ENCODE measurements at regions not wholly inside any gene's neighbourhood (a gene's known extent, or its start where the extent isn't known, plus 50 kb on each side); places are given as distances from the start of the nearest gene placed in this dataset.

DNA sequence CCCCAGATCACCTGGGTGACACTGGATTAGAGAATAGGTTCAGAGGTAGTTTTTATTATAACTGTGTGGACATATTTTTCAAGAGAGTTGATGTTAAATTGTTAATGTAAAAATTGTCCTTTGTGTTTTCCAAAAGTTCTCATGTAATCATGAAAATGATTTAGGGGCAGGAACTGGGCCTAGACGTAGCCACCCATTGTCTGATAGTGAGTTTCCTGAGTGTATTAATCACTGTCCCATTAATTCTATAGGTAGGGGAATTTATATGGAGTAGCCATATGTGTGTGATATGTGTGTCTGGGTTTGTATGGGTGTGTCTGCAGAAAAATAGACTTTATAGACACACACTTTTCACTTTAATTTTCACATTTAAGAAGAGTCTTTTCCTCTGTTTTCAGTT, 144.6 kb upstream of the RAI14 start:
- DNase-seq = no peak

DNA sequence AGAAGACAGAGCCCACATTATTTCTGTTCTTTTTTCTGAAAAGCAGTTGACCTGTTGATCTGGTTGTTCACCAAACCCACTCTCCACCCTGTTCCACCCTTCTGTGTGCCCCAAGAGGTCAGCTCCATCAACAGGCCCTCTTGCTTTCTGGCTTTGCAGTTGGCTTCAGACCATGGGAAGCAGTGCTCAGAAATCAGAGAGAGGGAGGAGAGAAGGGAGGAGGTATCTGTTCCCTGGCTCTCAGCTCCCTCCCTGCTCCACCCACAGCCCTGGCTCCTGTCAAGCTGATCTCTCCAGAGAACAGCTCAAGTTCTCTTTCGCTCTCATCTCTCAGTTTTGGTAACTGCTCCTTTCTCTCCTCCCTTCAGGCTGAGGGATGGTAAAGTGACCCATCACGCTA, 144.2 kb upstream of the RAI14 start:
- DNase-seq = no peak

DNA sequence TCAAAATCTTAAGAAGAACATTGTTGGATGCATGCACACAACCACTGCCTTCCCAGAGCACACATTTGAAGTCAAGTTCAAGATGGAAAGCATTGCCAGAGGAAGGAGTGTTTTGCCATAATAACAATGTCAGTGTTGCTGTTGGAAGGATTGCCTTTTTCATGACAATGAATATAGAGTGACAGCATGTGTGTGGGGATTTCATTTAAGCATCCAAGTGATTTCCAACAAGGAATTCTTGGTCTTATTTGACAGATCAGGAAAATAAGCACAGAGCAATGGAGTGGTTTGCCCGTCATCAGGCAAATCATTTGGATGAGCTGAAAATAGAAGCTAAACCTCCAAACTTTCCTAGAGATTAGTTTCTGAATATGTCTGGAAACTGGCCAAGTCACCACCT, 140.0 kb upstream of the RAI14 start:
- DNase-seq = no peak

DNA sequence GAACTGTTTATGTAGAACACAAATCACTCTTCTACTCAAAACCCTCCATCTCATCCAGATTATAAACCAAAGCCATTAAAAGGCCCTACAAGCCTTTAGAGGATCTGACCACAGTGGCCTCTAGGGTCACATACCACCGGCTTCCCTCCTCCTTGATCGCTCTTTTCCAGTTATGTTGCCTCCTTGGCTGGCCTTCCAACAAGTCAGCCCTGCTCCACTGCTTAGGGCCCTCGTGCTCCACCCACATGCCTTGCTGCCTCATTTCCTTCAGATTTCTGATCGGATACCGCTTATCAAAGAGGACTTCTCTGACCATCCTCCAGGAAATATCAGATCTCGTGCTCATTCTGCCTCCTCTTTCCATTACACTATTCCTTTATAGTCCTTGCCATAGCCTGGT, 139.4 kb upstream of the RAI14 start:
- no peak for DNase-seq

DNA sequence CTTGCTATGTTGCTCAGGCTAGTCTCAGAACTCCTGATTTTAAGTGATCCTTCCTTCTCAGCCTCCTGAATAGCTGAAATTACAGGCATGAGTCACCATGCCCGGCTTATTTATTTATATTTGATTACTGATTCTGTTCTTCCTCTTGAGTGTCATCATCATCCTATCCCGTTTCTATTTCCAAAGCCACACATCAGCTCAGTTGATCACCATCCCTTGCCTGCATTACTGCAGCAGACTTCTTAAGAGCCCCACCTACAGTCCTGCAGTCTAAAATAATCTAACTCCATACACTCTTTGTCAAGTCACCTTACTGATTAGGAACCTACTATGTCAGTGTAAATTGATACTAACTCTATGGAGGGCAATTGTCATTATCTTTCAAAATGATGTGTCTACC, 138.9 kb upstream of the RAI14 start:
- DNase-seq = no peak

DNA sequence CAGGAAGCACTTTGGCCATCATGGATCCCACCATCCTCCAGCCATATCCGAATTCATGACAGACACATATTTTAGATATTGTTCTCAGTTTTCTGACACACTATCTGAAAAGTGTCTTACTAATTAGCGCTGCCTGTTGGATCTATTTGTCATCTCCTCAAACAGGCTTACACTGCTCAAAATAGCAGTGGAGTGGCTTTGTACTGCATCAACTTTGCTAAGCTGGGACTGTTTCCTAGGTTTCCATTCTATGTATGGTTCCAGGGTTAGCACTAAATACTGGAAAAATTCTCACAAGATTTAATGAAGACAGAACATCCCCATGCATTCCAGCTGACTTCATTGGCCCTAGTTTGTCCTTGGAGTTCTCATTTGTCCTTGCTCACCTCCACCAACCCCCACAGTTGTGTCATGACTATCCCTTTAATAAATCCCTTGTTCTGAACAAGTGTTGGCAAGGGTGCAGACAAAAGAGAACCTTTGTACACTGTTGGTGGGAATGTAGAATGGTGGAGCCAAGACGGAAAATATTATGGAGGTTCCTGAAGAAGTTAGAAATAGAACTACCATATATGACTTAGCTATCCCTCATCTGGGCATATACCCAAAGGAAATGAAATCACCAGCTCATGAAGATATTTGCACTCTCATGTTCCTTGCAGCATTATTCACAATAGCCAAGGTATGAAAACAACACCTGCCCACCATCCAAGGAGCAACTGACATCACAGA, 136.5 kb upstream of the RAI14 start:
- DNase-seq = no peak

DNA sequence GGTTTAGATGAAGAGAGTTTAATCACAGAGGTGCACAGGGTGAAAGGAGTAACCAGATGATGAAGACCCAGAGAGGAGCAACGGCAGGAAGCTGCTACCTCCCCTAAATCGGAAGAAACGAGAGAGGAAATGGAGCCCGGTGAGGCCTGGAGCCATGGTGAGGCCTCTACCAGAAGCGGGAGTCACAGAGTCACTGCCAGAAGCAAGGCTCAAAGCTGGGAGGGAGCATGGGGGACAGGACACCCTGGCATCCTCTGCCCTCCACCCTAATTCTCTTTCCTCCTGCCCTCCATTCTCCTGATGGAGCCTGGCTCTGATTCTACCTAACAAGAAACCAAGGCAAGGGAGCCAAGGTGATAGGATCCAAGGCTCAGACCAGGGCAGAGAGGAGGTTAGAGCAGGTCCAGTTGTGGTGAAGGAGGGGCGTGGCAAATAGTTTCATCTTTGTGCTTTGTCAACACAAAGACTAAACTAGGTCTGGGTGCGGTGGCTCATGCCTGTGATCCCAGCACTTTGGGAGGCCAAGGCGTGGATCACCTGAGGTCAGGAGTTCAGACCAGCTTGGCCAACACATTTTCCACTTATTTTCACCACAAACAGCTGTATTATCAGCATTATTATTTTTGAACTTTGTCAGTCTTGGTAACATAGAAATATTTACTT, 134.4 kb upstream of the RAI14 start:
- no peak for DNase-seq

DNA sequence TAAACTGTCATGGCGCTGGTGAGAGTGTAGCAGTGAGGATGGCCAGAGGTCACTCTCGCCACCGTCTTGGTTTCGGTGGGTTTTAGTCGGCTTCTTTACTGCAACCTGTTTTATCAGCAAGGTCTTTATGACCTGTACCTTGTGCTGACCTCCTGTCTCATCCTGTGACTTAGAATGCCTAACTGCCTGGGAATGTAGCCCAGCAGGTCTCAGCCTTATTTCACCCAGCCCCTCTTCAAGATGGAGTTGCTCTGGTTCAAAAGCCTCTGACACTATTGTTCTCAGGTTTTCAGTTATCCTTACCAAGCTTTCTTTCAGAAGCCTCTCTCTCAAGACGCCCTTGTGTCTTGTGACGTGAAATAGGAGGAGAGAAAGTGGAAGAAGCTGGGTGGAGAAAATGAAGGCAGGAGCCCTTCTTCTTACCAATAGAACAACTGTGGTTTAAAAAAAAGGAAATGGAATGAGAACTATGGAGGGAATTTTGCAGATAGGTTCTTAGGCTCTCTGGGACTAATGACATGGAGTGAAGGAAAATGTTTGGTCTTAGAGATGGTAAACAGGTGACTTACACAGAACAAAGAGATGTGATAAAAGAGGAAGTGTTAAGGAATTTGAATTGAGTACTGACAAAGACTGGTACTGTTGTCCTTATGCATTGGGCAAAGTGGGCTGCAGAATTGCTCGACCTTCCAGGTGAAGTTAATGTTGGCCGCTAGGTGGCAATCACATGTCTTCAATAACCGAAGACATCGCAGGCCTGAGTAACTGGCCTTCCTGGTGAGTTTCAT, 133.3 kb upstream of the RAI14 start:
- peak; percentile 91 for DNase-seq

DNA sequence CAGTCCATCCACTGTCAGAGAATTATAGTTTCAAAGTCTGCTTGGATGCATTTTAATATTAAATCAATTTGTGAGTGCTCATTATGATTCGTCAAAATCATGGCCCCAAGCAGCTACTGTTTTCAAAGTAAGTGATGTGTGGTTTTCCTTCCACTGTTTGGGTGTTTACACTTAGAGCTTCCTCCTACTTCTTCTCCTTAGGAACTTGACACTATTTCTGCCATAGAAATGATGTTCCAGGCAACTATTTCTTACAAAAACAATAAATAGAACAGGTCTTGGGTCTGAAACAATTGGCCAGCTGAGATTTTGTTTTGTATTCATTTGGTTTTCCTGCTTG, 132.8 kb upstream of the RAI14 start:
- DNase-seq = no peak

DNA sequence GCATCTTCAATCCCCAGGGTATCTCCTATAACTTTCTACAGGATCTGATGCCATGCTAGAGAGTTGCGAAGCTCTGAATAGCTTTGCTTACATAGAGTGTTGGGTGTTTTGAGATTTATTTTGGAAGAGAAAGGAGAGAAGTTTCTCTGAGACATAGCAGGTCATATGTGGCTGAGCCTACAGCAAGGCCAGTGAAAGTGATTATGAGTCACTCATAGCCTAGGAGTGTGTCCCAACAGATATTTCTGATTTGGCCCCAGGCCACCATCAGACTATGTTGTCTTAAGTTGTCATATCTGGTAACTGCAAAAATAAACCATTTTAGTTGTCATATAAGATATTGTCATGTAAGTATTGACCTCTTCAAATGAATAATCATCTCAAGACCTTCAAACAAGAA, 132.0 kb upstream of the RAI14 start:
- peak; percentile 4 for DNase-seq

DNA sequence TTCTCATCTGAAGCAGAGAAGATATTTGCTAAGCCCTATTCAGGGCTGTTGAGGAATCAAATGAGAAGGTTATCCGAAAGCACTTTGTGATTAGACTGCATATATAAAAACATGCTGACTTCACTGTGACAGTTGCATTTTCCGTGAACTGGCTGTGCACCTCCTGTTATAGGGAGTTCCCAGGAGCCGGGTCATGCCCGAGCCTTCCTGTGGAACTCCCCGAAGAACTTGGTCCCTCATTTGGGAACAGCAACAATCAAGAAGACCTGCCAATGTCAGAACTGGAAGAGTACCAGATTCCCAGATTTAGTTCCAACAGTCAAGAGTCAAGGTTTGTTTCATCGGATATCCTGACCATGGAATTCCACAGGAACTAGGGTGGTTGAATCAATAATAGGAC, 130.4 kb upstream of the RAI14 start:
- no peak for DNase-seq

DNA sequence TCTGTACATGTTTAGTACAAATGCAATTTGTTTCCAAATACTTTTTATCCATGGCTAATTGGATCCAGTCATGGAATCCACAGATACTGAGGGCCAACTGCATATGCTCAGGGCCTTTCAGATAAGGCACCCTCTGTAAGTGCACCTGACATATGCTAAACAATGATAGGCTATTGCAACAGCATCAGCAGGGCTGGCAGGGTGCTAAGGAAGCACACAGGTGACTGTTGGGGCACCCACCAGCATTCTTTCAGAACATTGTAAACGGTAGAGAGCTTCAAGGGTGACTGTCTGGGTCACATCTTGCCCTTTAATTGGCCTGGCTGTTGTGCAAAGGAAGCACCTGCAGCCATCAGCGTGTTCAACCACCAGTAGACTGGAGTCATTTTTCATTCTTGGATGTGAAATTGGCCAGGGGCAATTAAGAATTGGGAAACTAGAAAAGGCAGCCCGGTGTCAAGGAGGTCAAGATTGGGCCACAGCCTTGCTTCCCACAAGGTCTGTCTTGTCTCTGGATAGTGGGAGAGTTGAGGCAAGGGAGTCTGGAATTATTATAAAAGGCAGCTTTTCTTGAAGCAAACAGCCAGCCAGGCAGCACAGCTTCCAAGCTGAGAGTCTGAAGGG, 129.3 kb upstream of the RAI14 start:
- DNase-seq = no peak

DNA sequence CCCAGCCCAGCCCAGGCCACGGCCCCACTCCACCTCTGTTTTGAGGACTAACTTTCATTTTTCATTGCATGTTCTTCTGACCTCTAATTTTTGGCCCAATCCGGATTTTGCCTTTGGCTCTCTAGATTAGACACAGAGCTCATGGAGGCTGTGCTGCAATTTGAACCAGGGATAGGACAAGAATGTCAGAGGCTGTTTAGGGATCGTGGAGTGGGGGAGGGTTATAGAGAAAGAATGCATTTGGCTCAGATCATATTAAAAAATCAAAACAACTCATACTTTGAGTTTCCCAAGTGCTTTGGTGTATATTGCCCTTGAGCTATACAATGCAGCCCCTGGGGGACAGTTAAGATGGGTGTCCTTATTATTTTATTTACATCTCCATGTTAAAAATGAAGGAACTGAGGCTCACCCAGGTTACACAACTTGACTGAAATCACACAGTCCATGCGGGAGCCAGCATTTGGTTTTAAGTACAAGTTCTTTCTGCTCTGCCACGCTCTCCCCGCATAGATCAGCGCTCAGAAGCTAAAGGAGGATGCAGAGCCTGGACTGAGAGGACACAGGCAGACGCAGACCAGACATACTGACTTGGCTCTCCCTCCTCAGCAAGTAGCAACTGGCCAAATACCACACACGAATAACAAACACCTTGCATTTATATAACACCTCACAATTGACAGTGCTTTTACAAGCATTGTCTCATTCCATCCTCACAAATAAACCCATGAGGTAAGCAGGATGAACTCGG, 126.4 kb upstream of the RAI14 start:
- no peak for DNase-seq

DNA sequence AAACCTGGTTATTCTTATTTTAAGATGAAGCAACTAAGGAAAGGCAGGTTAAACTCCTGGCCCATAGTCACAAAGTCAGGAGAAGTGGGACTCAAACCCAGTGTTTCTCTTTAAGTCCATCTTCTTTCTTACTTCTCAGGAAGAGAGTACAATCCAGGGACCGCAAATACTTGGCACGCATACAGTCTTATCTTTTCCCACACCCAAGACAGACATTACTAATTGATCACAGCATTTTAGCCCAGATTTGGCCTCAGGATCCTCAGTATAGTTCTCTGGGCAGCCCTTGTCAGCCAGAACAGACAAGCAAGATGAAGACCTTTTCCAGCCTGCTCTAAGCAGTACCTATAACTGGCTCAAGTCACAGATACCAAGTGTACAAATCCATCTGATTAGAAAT, 125.5 kb upstream of the RAI14 start:
- no peak for DNase-seq

DNA sequence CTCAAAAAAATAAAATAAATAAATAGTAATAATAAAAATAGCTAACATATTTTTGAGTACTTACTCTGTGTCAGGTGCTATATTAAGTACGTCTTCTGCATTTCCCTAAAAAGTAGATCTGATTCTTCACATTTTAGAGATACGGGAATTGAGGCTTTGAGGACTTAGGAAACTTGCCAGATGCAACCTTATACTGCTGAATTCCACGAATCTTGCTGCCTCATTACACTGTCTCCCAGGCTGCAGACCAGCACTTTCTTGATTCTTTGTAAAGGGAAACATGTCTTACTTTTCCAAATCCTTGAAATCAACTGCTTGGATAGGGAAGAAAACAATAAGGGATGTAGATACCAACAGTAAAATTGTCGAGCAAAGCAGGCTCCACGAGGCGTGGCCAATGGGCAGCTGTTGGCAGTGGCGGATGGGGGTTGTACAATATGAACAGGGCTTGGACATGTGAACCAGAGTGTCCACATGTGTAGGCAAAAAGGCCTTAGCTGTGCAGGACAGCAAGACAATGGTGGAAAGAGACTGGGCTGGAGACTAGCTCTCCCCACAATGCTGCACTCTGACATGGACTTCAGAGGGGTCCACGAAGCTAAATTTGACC, 124.3 kb upstream of the RAI14 start:
- no peak for DNase-seq

DNA sequence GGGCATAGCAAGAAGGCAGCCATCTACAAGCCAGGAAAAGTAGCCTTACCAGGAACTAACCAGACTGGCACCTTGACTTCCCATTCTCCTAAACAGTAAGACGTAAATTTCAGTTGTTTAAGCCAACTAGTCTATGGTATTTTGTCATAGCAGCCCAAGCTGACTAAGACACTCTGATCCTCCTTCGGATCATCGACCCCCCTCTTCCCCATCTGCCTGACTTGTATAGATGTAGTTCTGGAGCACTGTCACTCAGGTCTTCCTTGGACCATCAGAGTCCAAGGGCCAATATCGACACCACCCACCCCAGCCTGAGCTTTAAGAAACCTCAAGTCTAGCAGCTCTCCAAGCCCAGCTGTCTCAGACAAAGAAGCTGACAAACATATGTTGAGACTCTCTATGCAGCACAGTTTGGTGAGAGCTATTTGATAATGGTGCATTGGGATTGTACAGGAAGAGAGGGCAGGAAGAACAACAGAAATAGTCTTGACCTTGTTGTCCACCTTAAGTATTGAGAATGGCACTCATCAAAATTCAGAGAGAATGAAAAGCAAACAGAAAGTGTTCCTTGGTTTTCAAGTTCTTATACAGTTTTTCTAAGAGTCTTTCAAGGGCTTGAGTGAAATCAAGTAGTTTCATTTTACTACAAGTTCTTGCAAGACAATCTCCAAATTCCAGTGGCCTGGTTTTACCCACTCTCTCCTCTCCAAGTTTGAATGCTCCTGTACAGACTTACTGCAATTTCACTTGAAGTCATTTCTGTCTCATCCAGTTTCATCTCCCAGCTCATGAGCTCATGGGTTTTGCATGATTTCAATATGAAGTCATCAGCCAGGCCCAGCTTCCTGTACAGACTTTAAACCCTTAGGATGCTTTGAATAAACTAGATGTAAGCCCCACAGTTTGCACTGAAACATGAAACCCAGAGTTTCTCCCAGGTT, 122.3 kb upstream of the RAI14 start:
- DNase-seq = no peak

DNA sequence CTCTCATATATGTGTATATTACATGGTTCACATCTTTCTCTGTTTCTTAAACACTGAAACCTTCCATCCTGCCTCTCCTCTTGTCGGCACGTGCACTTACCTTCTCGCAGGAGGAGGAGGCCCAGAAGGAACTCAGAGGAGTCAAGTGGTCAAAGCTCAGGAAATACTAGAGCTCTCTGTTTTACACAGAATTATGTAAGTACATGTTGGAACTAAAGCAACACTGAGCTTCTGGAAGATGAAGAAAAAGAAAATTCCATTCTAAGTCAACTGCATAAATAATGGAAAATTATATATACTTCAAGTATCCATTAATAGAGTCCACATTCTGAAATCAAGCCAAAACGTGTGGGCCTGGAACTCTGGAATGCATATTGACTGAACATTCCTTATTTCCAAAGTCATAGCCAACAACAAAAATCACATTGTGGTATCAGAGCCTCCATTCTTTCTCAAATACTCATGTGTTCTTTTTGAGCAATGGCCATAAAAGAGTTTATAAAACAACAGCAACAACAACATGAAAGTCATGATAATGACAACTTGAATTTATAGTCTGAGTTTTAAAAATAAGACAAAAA, 121.5 kb upstream of the RAI14 start:
- no peak for DNase-seq

DNA sequence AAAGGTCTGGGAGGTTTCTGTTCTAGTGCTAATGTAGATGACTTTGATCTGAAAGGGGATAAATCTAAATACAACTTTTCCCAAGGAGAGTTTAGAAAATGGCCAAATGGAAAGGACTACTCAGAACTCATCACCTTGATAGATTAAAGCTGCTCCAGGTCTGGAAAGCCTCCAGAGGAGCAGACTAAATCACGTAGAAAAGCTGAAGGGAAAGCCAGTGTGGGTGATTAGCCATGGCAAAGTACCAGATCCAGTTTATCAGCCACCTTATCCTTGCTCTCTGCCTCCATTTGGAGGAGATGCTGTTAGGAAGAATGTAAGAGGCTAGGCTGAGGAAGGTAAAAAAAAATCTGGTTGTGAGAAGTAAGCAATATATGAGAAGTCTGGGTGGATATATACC, 120.7 kb upstream of the RAI14 start:
- DNase-seq = no peak

DNA sequence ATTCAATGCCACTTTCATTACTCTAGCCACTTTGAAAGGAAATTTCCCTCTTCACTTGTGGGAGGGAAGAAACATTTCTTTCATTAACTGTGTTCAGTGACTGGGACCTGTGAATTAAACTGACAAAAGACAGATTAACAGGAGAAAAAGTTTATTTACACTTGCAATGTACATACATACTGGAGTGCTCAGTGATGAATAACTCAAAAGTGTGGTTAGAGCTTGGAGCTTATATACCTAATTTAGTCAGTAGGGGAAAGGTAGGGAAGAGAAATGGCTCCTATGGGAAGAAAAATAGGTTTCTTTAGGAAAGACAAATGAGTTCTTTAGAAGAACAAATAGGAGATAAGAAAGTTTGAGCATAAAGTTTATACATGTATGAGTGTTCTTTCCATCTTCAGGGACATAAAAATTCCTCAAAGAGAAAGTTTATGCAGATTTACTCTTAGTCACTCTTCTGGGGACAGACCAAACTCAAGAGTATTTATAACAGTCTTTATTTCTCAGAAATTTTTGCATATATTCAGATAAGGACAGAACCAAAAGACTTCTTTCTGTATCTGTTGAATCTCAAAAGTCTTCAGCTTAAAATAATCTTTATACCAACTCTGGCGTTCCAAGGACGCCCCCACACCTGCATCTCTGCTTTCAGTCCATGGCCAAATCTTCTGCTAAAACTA, 120.0 kb upstream of the RAI14 start:
- no peak for DNase-seq

DNA sequence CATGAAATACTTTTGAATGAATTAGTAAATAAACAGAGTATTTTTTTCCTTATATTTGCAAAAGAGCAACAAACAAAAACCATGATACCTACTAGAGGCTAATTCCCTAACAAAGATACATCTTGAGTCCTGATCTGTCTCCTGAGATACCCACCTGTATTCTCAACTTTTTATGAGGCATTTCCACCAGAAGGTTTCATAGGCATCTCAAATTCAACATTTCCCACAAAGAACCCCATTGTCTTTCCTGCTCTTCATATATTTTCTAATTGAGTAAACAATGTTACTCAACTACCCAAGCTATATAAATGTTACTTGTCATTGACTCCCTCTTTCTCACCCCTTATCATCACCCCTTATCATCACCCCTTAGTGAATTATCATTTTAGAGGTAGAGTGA, 119.4 kb upstream of the RAI14 start:
- DNase-seq = no peak
